ENCODE measurements at regions not wholly inside any gene's neighbourhood (a gene's known extent, or its start where the extent isn't known, plus 50 kb on each side); places are given as distances from the start of the nearest gene placed in this dataset.

GRCh38 chr16:35296962-35297653 lies 1837.7 kb downstream of the TP53TG3F start:
- no peak for DNase-seq

- no peak for DNase-seq
Measured at GRCh38 chr16:35298460-35299243, 1839.2 kb downstream of the TP53TG3F start.

GRCh38 chr16:35302859-35303258 lies 1843.4 kb downstream of the TP53TG3F start:
- no peak for DNase-seq

GRCh38 chr16:35305476-35305875 lies 1846.1 kb downstream of the TP53TG3F start:
- DNase-seq: no peak

GRCh38 chr16:35306915-35307314 lies 1847.5 kb downstream of the TP53TG3F start:
- no peak for DNase-seq

GRCh38 chr16:35308674-35309073 lies 1849.3 kb downstream of the TP53TG3F start:
- no peak for DNase-seq

GRCh38 chr16:35310999-35311398 lies 1851.6 kb downstream of the TP53TG3F start:
- no peak for DNase-seq

GRCh38 chr16:35311475-35311874 lies 1852.1 kb downstream of the TP53TG3F start:
- no peak for DNase-seq

GRCh38 chr16:35314298-35314697 lies 1854.9 kb downstream of the TP53TG3F start:
- DNase-seq: no peak

GRCh38 chr16:35319536-35320192 lies 1860.3 kb downstream of the TP53TG3F start:
- DNase-seq: no peak

- DNase-seq: no peak
Measured at GRCh38 chr16:35325936-35326335, 1866.5 kb downstream of the TP53TG3F start.

GRCh38 chr16:35339337-35339736 lies 1879.9 kb downstream of the TP53TG3F start:
- no peak for DNase-seq

GRCh38 chr16:35342012-35342411 lies 1882.6 kb downstream of the TP53TG3F start:
- DNase-seq: no peak

GRCh38 chr16:35344012-35344762 lies 1884.8 kb downstream of the TP53TG3F start:
- DNase-seq: no peak

- no peak for DNase-seq
Measured at GRCh38 chr16:35352431-35352830, 1893.0 kb downstream of the TP53TG3F start.

- no peak for DNase-seq
Measured at GRCh38 chr16:35363510-35363909, 1904.1 kb downstream of the TP53TG3F start.

- no peak for DNase-seq
Measured at GRCh38 chr16:35364263-35364662, 1904.9 kb downstream of the TP53TG3F start.

GRCh38 chr16:35365675-35366074 lies 1906.3 kb downstream of the TP53TG3F start:
- DNase-seq: no peak

GRCh38 chr16:35370617-35371016 lies 1911.2 kb downstream of the TP53TG3F start:
- DNase-seq: no peak

GRCh38 chr16:35377142-35377541 lies 1917.7 kb downstream of the TP53TG3F start:
- no peak for DNase-seq

- no peak for DNase-seq
Measured at GRCh38 chr16:35386619-35387018, 1927.2 kb downstream of the TP53TG3F start.

- peak; percentile 31 for DNase-seq
Measured at GRCh38 chr16:35391328-35391727, 1931.9 kb downstream of the TP53TG3F start.

- DNase-seq: no peak
Measured at GRCh38 chr16:35398180-35398579, 1938.8 kb downstream of the TP53TG3F start.
